ENCODE measurements at regions not wholly inside any gene's neighbourhood (a gene's known extent, or its start where the extent isn't known, plus 50 kb on each side); places are given as distances from the start of the nearest gene placed in this dataset.

- Histone ChIP-seq H3K36me3 (ENCODE audit: control insufficient read depth in 3 of 3, insufficient read depth in 2 of 3, low read depth in 1 of 3, low read length in 3 of 3) (no peaks in the 10 kb centered on the region), H3K4me1 (ENCODE audit: control insufficient read depth in 3 of 3, insufficient read depth in 2 of 3, low read depth in 1 of 3, low read length in 2 of 3) (no peaks in the 10 kb centered on the region), H3K9me3 (ENCODE audit: control insufficient read depth in 2 of 2, insufficient read depth in 1 of 2, low read depth in 1 of 2, low read length in 1 of 2) (no peaks in the 10 kb centered on the region), H3K27me3 (ENCODE audit: control insufficient read depth in 3 of 3, insufficient read depth in 3 of 3, low read length in 3 of 3) (no peaks in the 10 kb centered on the region), H3K27ac (ENCODE audit: low read depth in 1 of 3, low read length in 2 of 3) (no peak overlapping the region), H3K4me3 (ENCODE audit: low read depth in 1 of 3, low read length in 3 of 3) (no peak overlapping the region)
- DNase-seq (no peak), FAIRE-seq (no peak)
- WGBS, 3 donors, result 50 to 74% (median 71%) methylated on average over 4 of the region's 4 CpGs
Measured at GRCh38 chr11:112762707-112763090, 198.5 kb upstream of the NCAM1 start.

- Histone ChIP-seq H3K4me3 (ENCODE audit: low read depth in 1 of 3, low read length in 3 of 3) (no peak overlapping the region), H3K27ac (ENCODE audit: low read depth in 1 of 3, low read length in 2 of 3) (no peak overlapping the region), H3K4me1 (ENCODE audit: control insufficient read depth in 3 of 3, insufficient read depth in 2 of 3, low read depth in 1 of 3, low read length in 2 of 3) (no peaks in the 10 kb centered on the region), H3K36me3 (ENCODE audit: control insufficient read depth in 3 of 3, insufficient read depth in 2 of 3, low read depth in 1 of 3, low read length in 3 of 3) (no peaks in the 10 kb centered on the region), H3K9me3 (ENCODE audit: control insufficient read depth in 2 of 2, insufficient read depth in 1 of 2, low read depth in 1 of 2, low read length in 1 of 2) (no peaks in the 10 kb centered on the region), H3K27me3 (ENCODE audit: control insufficient read depth in 3 of 3, insufficient read depth in 3 of 3, low read length in 3 of 3) (no peaks in the 10 kb centered on the region)
- 84 to 91% (median 87%) methylated on average over 5 of the region's 5 CpGs for WGBS, 3 donors
- FAIRE-seq (no peak), DNase-seq (no peak)
Measured at GRCh38 chr11:112765337-112765736, 195.9 kb upstream of the NCAM1 start.

- DNase-seq (no peak), FAIRE-seq (no peak)
- Histone ChIP-seq H3K9me3 (ENCODE audit: control insufficient read depth in 2 of 2, insufficient read depth in 1 of 2, low read depth in 1 of 2, low read length in 1 of 2) (no peaks in the 10 kb centered on the region), H3K27ac (ENCODE audit: low read depth in 1 of 3, low read length in 2 of 3) (no peak overlapping the region), H3K4me1 (ENCODE audit: control insufficient read depth in 3 of 3, insufficient read depth in 2 of 3, low read depth in 1 of 3, low read length in 2 of 3) (no peaks in the 10 kb centered on the region), H3K36me3 (ENCODE audit: control insufficient read depth in 3 of 3, insufficient read depth in 2 of 3, low read depth in 1 of 3, low read length in 3 of 3) (no peaks in the 10 kb centered on the region), H3K27me3 (ENCODE audit: control insufficient read depth in 3 of 3, insufficient read depth in 3 of 3, low read length in 3 of 3) (no peaks in the 10 kb centered on the region), H3K4me3 (ENCODE audit: low read depth in 1 of 3, low read length in 3 of 3) (no peak overlapping the region)
- 56 to 80% (median 64%) methylated on average over 5 of the region's 5 CpGs for WGBS, 3 donors
Measured at GRCh38 chr11:112769170-112769569, 192.1 kb upstream of the NCAM1 start.

- FAIRE-seq, result no peak
- WGBS, 3 donors, result 58 to 78% (median 60%) methylated on average over 4 of the region's 4 CpGs
Measured at GRCh38 chr11:112769584-112769983, 191.6 kb upstream of the NCAM1 start.

GRCh38 chr11:112770033-112770432, 191.2 kb upstream of the NCAM1 start:
- 61 to 72% (median 65%) methylated on average over 5 of the region's 5 CpGs for whole genome bisulfite sequencing, 3 donors
- Histone ChIP-seq H3K4me1 (ENCODE audit: control insufficient read depth in 3 of 3, insufficient read depth in 2 of 3, low read depth in 1 of 3, low read length in 2 of 3) (no peaks in the 10 kb centered on the region), H3K27ac (ENCODE audit: low read depth in 1 of 3, low read length in 2 of 3) (no peak overlapping the region), H3K36me3 (ENCODE audit: control insufficient read depth in 3 of 3, insufficient read depth in 2 of 3, low read depth in 1 of 3, low read length in 3 of 3) (no peaks in the 10 kb centered on the region), H3K9me3 (ENCODE audit: control insufficient read depth in 2 of 2, insufficient read depth in 1 of 2, low read depth in 1 of 2, low read length in 1 of 2) (no peaks in the 10 kb centered on the region), H3K27me3 (ENCODE audit: control insufficient read depth in 3 of 3, insufficient read depth in 3 of 3, low read length in 3 of 3) (no peaks in the 10 kb centered on the region), H3K4me3 (ENCODE audit: low read depth in 1 of 3, low read length in 3 of 3) (no peak overlapping the region)
- FAIRE-seq (no peak), DNase-seq (no peak)

More at GRCh38 chr11:112769584-112769983, 191.6 kb upstream of the NCAM1 start:
- no peaks in the 10 kb centered on the region for H3K9me3 ChIP-seq (ENCODE audit: control insufficient read depth in 2 of 2, insufficient read depth in 1 of 2, low read depth in 1 of 2, low read length in 1 of 2)
- no peak overlapping the region for H3K27ac ChIP-seq (ENCODE audit: low read depth in 1 of 3, low read length in 2 of 3)
- no peak for DNase-seq
- H3K36me3 ChIP-seq (ENCODE audit: control insufficient read depth in 3 of 3, insufficient read depth in 2 of 3, low read depth in 1 of 3, low read length in 3 of 3), result no peaks in the 10 kb centered on the region
- H3K4me1 ChIP-seq (ENCODE audit: control insufficient read depth in 3 of 3, insufficient read depth in 2 of 3, low read depth in 1 of 3, low read length in 2 of 3), result no peaks in the 10 kb centered on the region
- H3K27me3 ChIP-seq (ENCODE audit: control insufficient read depth in 3 of 3, insufficient read depth in 3 of 3, low read length in 3 of 3), result no peaks in the 10 kb centered on the region
- H3K4me3 ChIP-seq (ENCODE audit: low read depth in 1 of 3, low read length in 3 of 3), result no peak overlapping the region

GRCh38 chr11:112770487-112770886, 190.7 kb upstream of the NCAM1 start:
- Histone ChIP-seq H3K9me3 (ENCODE audit: control insufficient read depth in 2 of 2, insufficient read depth in 1 of 2, low read depth in 1 of 2, low read length in 1 of 2) (no peaks in the 10 kb centered on the region), H3K4me3 (ENCODE audit: low read depth in 1 of 3, low read length in 3 of 3) (no peak overlapping the region), H3K36me3 (ENCODE audit: control insufficient read depth in 3 of 3, insufficient read depth in 2 of 3, low read depth in 1 of 3, low read length in 3 of 3) (no peaks in the 10 kb centered on the region), H3K4me1 (ENCODE audit: control insufficient read depth in 3 of 3, insufficient read depth in 2 of 3, low read depth in 1 of 3, low read length in 2 of 3) (no peaks in the 10 kb centered on the region), H3K27ac (ENCODE audit: low read depth in 1 of 3, low read length in 2 of 3) (no peak overlapping the region), H3K27me3 (ENCODE audit: control insufficient read depth in 3 of 3, insufficient read depth in 3 of 3, low read length in 3 of 3) (no peaks in the 10 kb centered on the region)
- DNase-seq (no peak), FAIRE-seq (no peak)
- 90 to 100% (median 96%) methylated on average over 3 of the region's 3 CpGs for WGBS, 3 donors

GRCh38 chr11:112771851-112772250, 189.4 kb upstream of the NCAM1 start:
- DNase-seq, result no peak
- Histone ChIP-seq H3K36me3 (ENCODE audit: control insufficient read depth in 3 of 3, insufficient read depth in 2 of 3, low read depth in 1 of 3, low read length in 3 of 3) (no peaks in the 10 kb centered on the region), H3K4me1 (ENCODE audit: control insufficient read depth in 3 of 3, insufficient read depth in 2 of 3, low read depth in 1 of 3, low read length in 2 of 3) (no peaks in the 10 kb centered on the region), H3K27ac (ENCODE audit: low read depth in 1 of 3, low read length in 2 of 3) (no peak overlapping the region), H3K27me3 (ENCODE audit: control insufficient read depth in 3 of 3, insufficient read depth in 3 of 3, low read length in 3 of 3) (no peaks in the 10 kb centered on the region), H3K4me3 (ENCODE audit: low read depth in 1 of 3, low read length in 3 of 3) (no peak overlapping the region), H3K9me3 (ENCODE audit: control insufficient read depth in 2 of 2, insufficient read depth in 1 of 2, low read depth in 1 of 2, low read length in 1 of 2) (no peaks in the 10 kb centered on the region)
- 48 to 68% (median 59%) methylated on average over 2 of the region's 2 CpGs for WGBS, 3 donors
- FAIRE-seq, result no peak

GRCh38 chr11:112773264-112773663, 188.0 kb upstream of the NCAM1 start:
- Histone ChIP-seq H3K36me3 (ENCODE audit: control insufficient read depth in 3 of 3, insufficient read depth in 2 of 3, low read depth in 1 of 3, low read length in 3 of 3) (no peaks in the 10 kb centered on the region), H3K4me1 (ENCODE audit: control insufficient read depth in 3 of 3, insufficient read depth in 2 of 3, low read depth in 1 of 3, low read length in 2 of 3) (no peaks in the 10 kb centered on the region), H3K27ac (ENCODE audit: low read depth in 1 of 3, low read length in 2 of 3) (no peak overlapping the region), H3K9me3 (ENCODE audit: control insufficient read depth in 2 of 2, insufficient read depth in 1 of 2, low read depth in 1 of 2, low read length in 1 of 2) (no peaks in the 10 kb centered on the region), H3K4me3 (ENCODE audit: low read depth in 1 of 3, low read length in 3 of 3) (no peak overlapping the region), H3K27me3 (ENCODE audit: control insufficient read depth in 3 of 3, insufficient read depth in 3 of 3, low read length in 3 of 3) (no peaks in the 10 kb centered on the region)
- FAIRE-seq (no peak), DNase-seq (no peak)
- 69 to 73% (median 72%) methylated on average over 4 of the region's 4 CpGs for WGBS, 3 donors

- Histone ChIP-seq H3K36me3 (ENCODE audit: control insufficient read depth in 3 of 3, insufficient read depth in 2 of 3, low read depth in 1 of 3, low read length in 3 of 3) (no peaks in the 10 kb centered on the region), H3K27me3 (ENCODE audit: control insufficient read depth in 3 of 3, insufficient read depth in 3 of 3, low read length in 3 of 3) (no peaks in the 10 kb centered on the region), H3K4me3 (ENCODE audit: low read depth in 1 of 3, low read length in 3 of 3) (no peak overlapping the region), H3K4me1 (ENCODE audit: control insufficient read depth in 3 of 3, insufficient read depth in 2 of 3, low read depth in 1 of 3, low read length in 2 of 3) (no peaks in the 10 kb centered on the region), H3K27ac (ENCODE audit: low read depth in 1 of 3, low read length in 2 of 3) (peak overlapping the region in 1 of 3 donors; percentile 18), H3K9me3 (ENCODE audit: control insufficient read depth in 2 of 2, insufficient read depth in 1 of 2, low read depth in 1 of 2, low read length in 1 of 2) (no peaks in the 10 kb centered on the region)
- WGBS, 3 donors, result 73 to 80% (median 75%) methylated on average over 5 of the region's 5 CpGs
- FAIRE-seq (no peak), DNase-seq (no peak)
Measured at GRCh38 chr11:112776834-112777233, 184.4 kb upstream of the NCAM1 start.
